ENCODE measurements at regions not wholly inside any gene's neighbourhood (a gene's known extent, or its start where the extent isn't known, plus 50 kb on each side); places are given as distances from the start of the nearest gene placed in this dataset.

DNA sequence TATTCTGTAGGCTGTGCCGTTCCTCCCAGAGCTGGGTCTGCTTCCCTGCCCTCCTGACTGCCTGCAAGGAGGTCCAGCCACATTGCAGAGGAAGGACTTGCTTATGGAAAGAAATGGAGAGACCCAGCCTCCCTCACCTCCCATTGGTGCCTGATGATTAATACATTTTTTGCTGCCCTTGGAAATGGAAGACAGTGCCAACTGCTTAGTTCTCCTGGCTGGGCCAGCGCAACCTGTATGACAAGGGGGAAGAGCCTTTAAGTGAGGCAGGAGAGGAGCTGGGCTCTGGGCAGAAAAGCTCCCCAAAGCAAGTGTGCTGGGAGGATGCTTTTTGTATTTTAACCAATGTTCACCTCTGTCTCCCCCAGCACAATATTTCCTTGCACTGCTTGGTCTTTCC is 238.5 kb downstream of the SOX9 start:
- TF ChIP-seq, protein P1, sequence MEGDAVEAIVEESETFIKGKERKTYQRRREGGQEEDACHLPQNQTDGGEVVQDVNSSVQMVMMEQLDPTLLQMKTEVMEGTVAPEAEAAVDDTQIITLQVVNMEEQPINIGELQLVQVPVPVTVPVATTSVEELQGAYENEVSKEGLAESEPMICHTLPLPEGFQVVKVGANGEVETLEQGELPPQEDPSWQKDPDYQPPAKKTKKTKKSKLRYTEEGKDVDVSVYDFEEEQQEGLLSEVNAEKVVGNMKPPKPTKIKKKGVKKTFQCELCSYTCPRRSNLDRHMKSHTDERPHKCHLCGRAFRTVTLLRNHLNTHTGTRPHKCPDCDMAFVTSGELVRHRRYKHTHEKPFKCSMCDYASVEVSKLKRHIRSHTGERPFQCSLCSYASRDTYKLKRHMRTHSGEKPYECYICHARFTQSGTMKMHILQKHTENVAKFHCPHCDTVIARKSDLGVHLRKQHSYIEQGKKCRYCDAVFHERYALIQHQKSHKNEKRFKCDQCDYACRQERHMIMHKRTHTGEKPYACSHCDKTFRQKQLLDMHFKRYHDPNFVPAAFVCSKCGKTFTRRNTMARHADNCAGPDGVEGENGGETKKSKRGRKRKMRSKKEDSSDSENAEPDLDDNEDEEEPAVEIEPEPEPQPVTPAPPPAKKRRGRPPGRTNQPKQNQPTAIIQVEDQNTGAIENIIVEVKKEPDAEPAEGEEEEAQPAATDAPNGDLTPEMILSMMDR (conservative IDR thresholded peaks at IDR 0.05 in 1 of 2, IDR thresholded peaks at IDR 0.05 in 1 of 2; ENCODE audit: low read depth in 1 of 2, low read length in 2 of 2), result no peak
- TF ChIP-seq EZH2 (IDR thresholded peaks at IDR 0.05; ENCODE audit: low read length, missing control alignments), result no peak

All from fibroblast of lung (primary cell).